LHCN-M2 (cell line): ENCODE measurements at regions not wholly inside any gene's neighbourhood (a gene's known extent, or its start where the extent isn't known, plus 50 kb on each side); places are given as distances from the start of the nearest gene placed in this dataset.
"Not testable (repeated sequence)": the region's sequence is repeated elsewhere in the genome, so short reads cannot be mapped to it uniquely, and the experiment has no call there.

Experiments
- DNase-seq: peaks from one replicate; pipeline ENCODE4 v3.0.0-alpha.2; 2012; ENCODE audit warnings: low read depth

- peak; percentile 86 for DNase-seq
These were observed 72.4 kb downstream of the FH start for GRCh38 chr1:241447031-241447644.

- no peak for DNase-seq
These were observed 74.7 kb downstream of the FH start for GRCh38 chr1:241444836-241445235.

- peak; percentile 84 for DNase-seq
These were observed 76.0 kb downstream of the FH start for GRCh38 chr1:241443561-241443960.

GRCh38 chr1:241442686-241443085 lies 76.9 kb downstream of the FH start:
- DNase-seq: peak; percentile 90

- DNase-seq: no peak
These were observed 78.7 kb downstream of the FH start for GRCh38 chr1:241440904-241441303.

GRCh38 chr1:241438686-241439085 lies 80.9 kb downstream of the FH start:
- DNase-seq: not testable (repeated sequence)

- DNase-seq: no peak
These were observed 75.2 kb upstream of the RGS7 start for GRCh38 chr1:241432241-241432640.

GRCh38 chr1:241425091-241425490 lies 68.1 kb upstream of the RGS7 start:
- DNase-seq: not testable (repeated sequence)

GRCh38 chr1:241424480-241424971 lies 67.5 kb upstream of the RGS7 start:
- DNase-seq: no peak

GRCh38 chr1:241423541-241424479 lies 66.8 kb upstream of the RGS7 start:
- peak; percentile 19 for DNase-seq

- DNase-seq: no peak
These were observed 65.5 kb upstream of the RGS7 start for GRCh38 chr1:241422470-241422869.

- DNase-seq: peak; percentile 17
These were observed 63.0 kb upstream of the RGS7 start for GRCh38 chr1:241419986-241420385.

GRCh38 chr1:241417258-241417657 lies 60.3 kb upstream of the RGS7 start:
- DNase-seq: no peak

- no peak for DNase-seq
These were observed 57.0 kb upstream of the RGS7 start for GRCh38 chr1:241413974-241414373.

- DNase-seq: peak; percentile 89
These were observed 56.4 kb upstream of the RGS7 start for GRCh38 chr1:241413386-241413785.

GRCh38 chr1:241412646-241413045 lies 55.6 kb upstream of the RGS7 start:
- DNase-seq: no peak

GRCh38 chr1:241411776-241412338 lies 54.9 kb upstream of the RGS7 start:
- no peak for DNase-seq

- DNase-seq: no peak
These were observed 54.2 kb upstream of the RGS7 start for GRCh38 chr1:241411056-241411775.

GRCh38 chr1:241408170-241408569 lies 51.2 kb upstream of the RGS7 start:
- peak; percentile 27 for DNase-seq
